HG02973 (cell line): ENCODE measurements at regions not wholly inside any gene's neighbourhood (a gene's known extent, or its start where the extent isn't known, plus 50 kb on each side); places are given as distances from the start of the nearest gene placed in this dataset.
"Not testable (repeated sequence)": the region's sequence is repeated elsewhere in the genome, so short reads cannot be mapped to it uniquely, and the experiment has no call there.

Source experiments
- ATAC-seq: cut with Tn5 transposase; IDR thresholded peaks from one replicate; pipeline ENCODE4 v1.9.1; 2021; ENCODE audit warnings: moderate library complexity; ENCODE audit not compliant: unreplicated experiment

GRCh38 chr7:32765185-32765584, 126.4 kb downstream of the KBTBD2 start:
- ATAC-seq = no peak

DNA sequence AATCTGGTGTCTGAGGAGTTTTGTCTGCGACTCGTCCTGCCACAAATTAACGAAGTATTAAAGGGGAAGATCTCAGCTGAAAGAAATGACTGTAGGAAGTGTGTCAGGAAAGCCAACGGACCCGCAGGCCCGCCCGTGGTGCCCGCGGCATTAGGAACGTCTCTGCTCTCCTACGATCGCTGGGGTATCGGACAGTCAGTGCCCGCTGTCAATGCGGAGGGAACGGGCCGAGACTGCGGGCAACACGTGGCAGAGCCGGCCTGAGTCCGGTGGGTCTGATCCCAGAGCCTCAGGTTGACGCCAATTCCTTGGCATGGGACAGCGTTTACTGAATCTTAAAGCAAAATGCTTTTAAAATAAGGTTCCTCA, 128.7 kb downstream of the KBTBD2 start:
- ATAC-seq = no peak

- ATAC-seq = not testable (repeated sequence)
Measured at GRCh38 chr7:32762206-32762924, 129.2 kb downstream of the KBTBD2 start.

GRCh38 chr7:32761451-32762205, 129.9 kb downstream of the KBTBD2 start:
- no peak for ATAC-seq

DNA sequence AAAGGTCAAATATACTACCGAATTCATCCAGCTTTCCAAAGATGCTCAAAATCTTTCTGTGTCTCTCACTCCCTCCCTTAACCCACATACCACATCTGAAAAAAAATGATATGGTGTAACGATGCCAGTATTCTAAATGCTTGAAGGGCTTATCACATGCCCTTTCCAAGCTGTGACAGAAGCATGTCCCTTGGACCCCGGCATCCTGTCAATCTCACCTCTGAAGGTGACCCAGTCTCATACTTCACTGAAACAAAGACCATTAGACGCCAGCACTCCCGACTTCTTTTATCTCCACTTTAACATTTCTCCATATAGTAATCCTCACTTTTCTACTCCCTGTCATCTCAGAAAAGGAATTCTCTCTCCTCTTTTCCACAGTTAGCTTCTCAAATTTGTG, 130.8 kb downstream of the KBTBD2 start:
- not testable (repeated sequence) for ATAC-seq

- ATAC-seq = not testable (repeated sequence)
Measured at GRCh38 chr7:32759859-32760258, 131.7 kb downstream of the KBTBD2 start.

DNA sequence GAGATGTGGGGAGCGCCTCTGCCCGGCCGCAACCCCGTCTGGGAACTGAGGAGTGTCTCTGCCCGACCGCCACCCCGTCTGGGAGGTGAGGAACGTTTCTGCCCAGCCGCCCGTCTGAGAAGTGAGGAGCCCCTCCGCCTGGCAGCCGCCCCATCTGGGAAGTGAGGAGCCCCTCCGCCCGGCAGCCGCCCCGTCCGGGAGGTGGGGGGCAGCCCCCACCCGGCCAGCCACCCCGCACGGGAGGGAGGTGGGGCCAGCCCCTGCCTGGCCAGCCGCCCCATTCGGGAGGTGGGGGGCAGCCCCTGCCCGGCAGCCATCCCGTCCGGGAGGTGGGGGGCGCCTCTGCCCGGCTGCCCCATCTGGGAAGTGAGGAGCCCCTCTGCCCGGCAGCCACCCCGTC, 137.7 kb downstream of the KBTBD2 start:
- ATAC-seq = not testable (repeated sequence)

DNA sequence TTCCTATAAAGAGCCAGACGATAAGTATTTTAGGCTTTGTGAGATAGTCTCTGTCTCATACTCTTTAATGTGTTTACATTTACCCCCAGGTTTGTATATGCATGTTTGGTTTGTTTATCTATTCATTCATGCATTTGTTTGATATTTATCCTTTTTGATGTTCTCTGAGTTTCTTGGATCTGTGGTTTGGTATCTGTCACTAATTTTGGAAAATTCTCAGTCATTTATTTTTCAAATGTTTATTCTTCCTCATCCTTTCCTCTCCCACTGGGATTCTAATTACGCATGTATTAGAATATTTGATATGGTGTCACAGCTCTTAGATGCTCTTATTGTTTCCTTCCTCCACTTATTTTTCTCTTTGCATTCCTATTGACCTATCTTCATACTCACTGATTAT, 143.2 kb downstream of the KBTBD2 start:
- ATAC-seq = not testable (repeated sequence)

DNA sequence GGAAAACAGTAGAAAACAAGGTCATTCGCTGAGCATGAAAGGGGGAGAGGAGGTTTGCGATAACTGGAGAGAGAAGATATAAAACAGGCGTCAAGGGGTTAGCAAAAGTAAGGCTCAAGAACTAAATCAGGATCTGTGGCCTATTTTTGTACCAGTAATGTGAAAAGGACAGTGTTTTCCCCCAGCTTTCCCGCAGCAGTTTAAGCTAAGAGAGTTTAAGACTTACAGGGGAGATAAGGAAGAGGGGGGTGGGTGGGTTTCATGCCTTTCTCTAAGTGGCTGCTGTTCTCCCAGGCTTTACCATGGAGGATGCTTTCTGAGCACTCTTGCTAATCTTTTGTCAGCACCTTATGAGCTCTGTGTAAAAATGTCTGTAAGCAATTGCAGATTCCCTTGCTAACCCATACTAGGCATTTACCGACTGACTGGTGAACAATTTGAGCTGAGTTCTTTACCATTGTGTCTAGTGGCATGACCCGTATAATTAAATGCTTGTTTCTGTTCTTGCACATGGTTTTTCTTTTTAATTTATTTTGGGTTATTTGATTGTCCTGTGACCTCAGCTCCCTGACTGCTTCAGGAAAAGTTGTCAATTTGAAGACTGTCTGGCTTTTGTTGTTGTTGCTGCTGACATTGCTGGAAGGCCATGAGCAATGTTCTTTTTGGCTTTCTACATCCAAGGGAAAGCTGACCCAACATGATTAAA, 144.0 kb downstream of the KBTBD2 start:
- ATAC-seq = not testable (repeated sequence)

DNA sequence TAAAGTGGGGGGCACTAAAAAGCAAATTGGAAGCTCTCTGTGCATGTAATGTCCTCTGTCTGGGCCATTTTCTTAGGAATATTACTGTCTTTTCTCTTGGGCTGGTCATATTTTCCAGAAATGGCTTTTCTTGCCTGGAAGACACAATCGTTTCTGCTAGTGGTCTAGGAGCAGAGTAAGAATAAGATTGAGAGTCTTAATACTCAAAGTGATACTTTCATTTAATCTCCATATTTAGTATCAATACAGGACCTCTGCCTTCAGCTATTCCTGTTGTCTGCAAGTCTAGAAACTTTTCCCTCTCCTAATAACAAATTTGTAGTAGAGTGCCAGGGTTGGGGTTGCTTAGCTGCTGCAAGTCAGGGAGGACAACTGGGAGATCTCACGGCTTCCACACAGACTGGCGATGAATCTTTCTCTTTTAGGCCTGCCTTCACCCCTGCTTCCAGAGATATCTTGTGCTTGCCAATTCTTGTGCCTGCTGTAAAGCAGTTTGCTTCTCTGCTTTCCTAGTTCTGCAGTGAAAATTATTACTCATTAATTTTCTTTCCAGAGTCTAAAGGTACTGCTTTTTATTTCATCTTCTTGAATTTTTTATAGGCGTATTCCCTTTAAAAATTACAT, 149.6 kb downstream of the KBTBD2 start:
- not testable (repeated sequence) for ATAC-seq

- ATAC-seq = not testable (repeated sequence)
Measured at GRCh38 chr7:32739749-32740148, 151.8 kb downstream of the KBTBD2 start.

- ATAC-seq = not testable (repeated sequence)
Measured at GRCh38 chr7:32738390-32738789, 153.2 kb downstream of the KBTBD2 start.

- not testable (repeated sequence) for ATAC-seq
Measured at GRCh38 chr7:32732767-32733166, 158.8 kb downstream of the KBTBD2 start.

- ATAC-seq = peak; percentile 11
Measured at GRCh38 chr7:32729335-32729675, 162.3 kb downstream of the KBTBD2 start.

- ATAC-seq = peak; percentile 50
Measured at GRCh38 chr7:32728412-32729334, 162.9 kb downstream of the KBTBD2 start.

DNA sequence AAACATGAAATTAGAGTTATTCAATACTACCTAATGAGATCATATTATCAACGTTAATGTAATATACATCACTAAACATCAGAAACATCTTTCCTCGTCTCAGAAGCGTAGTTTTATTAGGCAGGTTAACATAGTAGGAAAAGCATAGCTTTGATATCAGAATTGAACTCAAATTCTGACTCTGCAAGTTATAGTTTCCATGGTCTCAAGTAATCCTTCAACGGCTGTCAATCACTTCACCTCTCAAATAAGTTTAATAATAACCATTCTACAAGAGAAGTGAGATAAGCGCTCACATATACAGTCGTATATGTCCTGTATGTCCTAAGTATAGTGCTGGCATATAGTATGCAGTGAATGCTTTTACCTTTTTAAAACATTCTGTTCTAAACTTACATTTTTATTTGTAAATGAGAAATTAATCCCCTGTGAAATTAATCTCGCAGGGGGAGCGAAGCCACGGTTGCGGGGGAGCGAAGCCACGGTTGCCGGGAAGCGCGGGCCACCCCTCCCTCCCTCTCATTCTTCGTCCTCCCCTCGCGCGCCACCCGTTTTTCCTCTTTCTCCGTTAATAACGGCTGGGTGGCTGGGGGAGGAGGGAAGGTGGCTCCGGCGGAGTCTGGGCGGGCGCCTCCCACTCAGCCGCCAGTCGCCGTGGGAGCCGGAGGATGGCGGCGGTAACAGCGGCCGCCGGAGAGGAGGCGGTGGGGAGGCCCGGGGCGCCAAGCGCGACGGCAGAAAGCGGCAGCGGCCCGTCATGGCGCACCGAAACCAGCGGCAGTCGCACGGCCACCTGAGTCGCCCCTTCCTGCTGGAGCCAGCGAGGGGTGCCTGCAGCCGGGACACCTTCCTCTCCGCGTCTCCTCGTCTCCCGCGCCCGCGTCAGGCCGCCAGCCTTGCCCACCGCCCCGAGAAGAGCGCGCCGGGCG, 163.8 kb downstream of the KBTBD2 start:
- ATAC-seq = peak; percentile 45

DNA sequence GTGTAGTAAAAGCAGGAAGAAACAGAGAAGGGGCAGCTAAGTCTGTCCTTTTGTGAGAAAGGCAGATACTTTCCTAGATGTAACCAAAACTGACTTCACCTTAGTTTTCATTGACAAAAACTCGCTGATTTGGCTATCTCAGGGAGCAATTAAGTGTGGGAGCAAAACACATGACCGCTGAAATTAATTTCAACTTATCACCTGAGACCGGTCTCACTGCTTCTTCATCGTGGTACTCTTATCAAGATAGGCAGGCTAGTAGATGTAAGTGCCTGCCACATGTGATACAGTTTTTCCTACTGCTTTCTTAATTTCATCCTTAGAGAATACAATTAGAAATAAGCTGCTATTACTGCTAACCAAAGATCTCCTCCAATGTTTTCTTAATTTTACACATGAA, 168.7 kb downstream of the KBTBD2 start:
- ATAC-seq = not testable (repeated sequence)

DNA sequence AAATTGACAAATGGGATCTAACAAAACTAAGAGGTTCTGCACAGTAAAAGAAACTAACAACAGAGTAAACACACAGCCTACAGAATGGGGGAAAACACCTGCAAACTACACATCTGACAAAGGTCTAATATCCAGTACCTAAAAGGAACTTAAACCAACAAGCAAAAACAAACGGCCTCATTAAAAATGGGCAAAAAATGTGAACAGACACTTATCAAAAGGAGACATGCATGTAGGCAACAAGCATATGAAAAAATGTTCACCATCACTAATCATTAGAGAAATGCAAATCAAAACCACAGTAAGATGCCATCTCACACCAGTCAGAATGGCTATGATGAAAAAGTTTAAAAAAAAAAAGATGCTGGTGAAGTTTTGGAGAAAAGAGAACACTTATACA, 197.4 kb downstream of the KBTBD2 start:
- ATAC-seq = no peak
